H1 (cell line): ENCODE measurements at regions not wholly inside any gene's neighbourhood (a gene's known extent, or its start where the extent isn't known, plus 50 kb on each side); places are given as distances from the start of the nearest gene placed in this dataset.

Experiments used
- CTCF ChIA-PET: fragments of 300-600 bp; sonication (Branson Sonifier 250); formaldehyde crosslinking; loops from one replicate; lab custom pipeline; 2021; ENCODE audit not compliant: partially characterized antibody; lab: Charles Lee
- POLR2A ChIA-PET: fragments of 300-600 bp; sonication (Branson Sonifier 250); formaldehyde crosslinking; loops from one replicate; lab custom pipeline; 2021; ENCODE audit warnings: inconsistent platforms; ENCODE audit not compliant: partially characterized antibody; lab: Charles Lee
- DNase-seq, 2 experiments: peaks; one replicate each; pipeline versions ENCODE4 v3.0.0 to v3.0.0-alpha.2; 2010 to 2022; ENCODE audit warnings: low spot score in 2 of 2, low read depth in 1 of 2, mixed read lengths in 1 of 2
- FAIRE-seq: peaks from 2 replicates; lab custom pipeline; 2011; peaks lifted over from hg19 to GRCh38; lab: Jason Lieb, UNC
- H2AFZ ChIP-seq: 2 replicates; pipeline ENCODE4 v1.8.1; 2012; ENCODE audit warnings: low read length, inconsistent platforms
- H2AK5ac ChIP-seq: 2 replicates; pipeline ENCODE4 v1.6.1; 2013; ENCODE audit warnings: low read depth, low read length
- H2BK120ac ChIP-seq: replicated peaks from 2 replicates; pipeline ENCODE3; 2013; ENCODE audit warnings: low read depth, low read length, inconsistent platforms
- H2BK12ac ChIP-seq: 2 replicates; pipeline ENCODE4 v1.6.1; 2013; ENCODE audit warnings: low read depth, low read length
- H2BK15ac ChIP-seq: 2 replicates; pipeline ENCODE4 v1.6.1; 2013; ENCODE audit warnings: low read length
- H2BK20ac ChIP-seq: 2 replicates; pipeline ENCODE4 v1.6.1; 2013; ENCODE audit warnings: low read length
- H2BK5ac ChIP-seq: 2 replicates; pipeline ENCODE4 v1.6.1; 2013; ENCODE audit warnings: low read depth, low read length
- H3K14ac ChIP-seq: 2 replicates; pipeline ENCODE4 v1.6.1; 2013; ENCODE audit warnings: inconsistent platforms; ENCODE audit not compliant: insufficient read length
- H3K18ac ChIP-seq: 2 replicates; pipeline ENCODE4 v1.6.1; 2013; ENCODE audit warnings: low read length; ENCODE audit errors: extremely low read depth
- H3K23ac ChIP-seq: 2 replicates; pipeline ENCODE4 v1.6.1; 2013; ENCODE audit warnings: inconsistent platforms; ENCODE audit not compliant: insufficient read length
- H3K23me2 ChIP-seq: 2 replicates; pipeline ENCODE4 v1.6.1; 2013; ENCODE audit warnings: low read depth, low read length
- H3K27ac ChIP-seq: 2 replicates; pipeline ENCODE4 v1.6.1; 2011; ENCODE audit warnings: low read depth, low read length, inconsistent platforms
- H3K27me3 ChIP-seq, 4 experiments: replicated peaks in 1 of 4; 1 replicate in 1 of 4; 2 replicates in 3 of 4; pipeline versions ENCODE4 v1.6.1 to v1.8.1; 2011 to 2013; ENCODE audit warnings: low read length in 3 of 4, mild to moderate bottlenecking in 3 of 4, inconsistent platforms in 2 of 4, mixed read lengths in 2 of 4, moderate library complexity in 1 of 4; ENCODE audit not compliant: control insufficient read depth in 3 of 4, insufficient read depth in 3 of 4; ENCODE audit errors: extremely low read depth in 1 of 4
- H3K36me3 ChIP-seq, 4 experiments: 2 replicates each; pipeline versions ENCODE4 v1.6.1 to v1.8.1; 2011 to 2013; ENCODE audit warnings: mild to moderate bottlenecking in 4 of 4, low read length in 3 of 4, moderate library complexity in 2 of 4, control low read depth in 1 of 4, inconsistent platforms in 1 of 4; ENCODE audit not compliant: insufficient read depth in 4 of 4, control insufficient read depth in 2 of 4
- H3K4ac ChIP-seq: replicated peaks from 2 replicates; pipeline ENCODE3; 2013; ENCODE audit warnings: low read length, low read depth, mixed read lengths, inconsistent platforms; ENCODE audit not compliant: insufficient read length
- H3K4me1 ChIP-seq, 4 experiments: replicated peaks in 1 of 4; 1 replicate in 1 of 4; 2 replicates in 3 of 4; pipeline versions ENCODE4 v1.6.1 to v1.8.1; 2011 to 2013; ENCODE audit warnings: low read length in 3 of 4, inconsistent platforms in 2 of 4, mixed read lengths in 1 of 4; ENCODE audit not compliant: insufficient read depth in 4 of 4, control insufficient read depth in 3 of 4
- H3K4me2 ChIP-seq, 2 experiments: 2 replicates each; pipeline versions ENCODE4 v1.6.1 to v1.8.1; 2011 to 2013; ENCODE audit warnings: low read depth in 2 of 2, low read length in 2 of 2, control low read depth in 1 of 2, inconsistent platforms in 1 of 2, mild to moderate bottlenecking in 1 of 2; ENCODE audit not compliant: insufficient read depth in 1 of 2
- H3K4me3 ChIP-seq, 4 experiments: fragments of 200-600, 300-600 bp in 1 of 4; sonication (generic), shearing (Covaris generic), sonication (Bioruptor Twin) in 1 of 4; 2 replicates each; pipeline versions ENCODE4 v1.5.1 to v1.8.1; 2011 to 2016; ENCODE audit warnings: low read length in 4 of 4, low read depth in 3 of 4, control low read depth in 2 of 4, inconsistent platforms in 2 of 4, mild to moderate bottlenecking in 2 of 4, mixed read lengths in 1 of 4, moderate library complexity in 1 of 4; ENCODE audit not compliant: insufficient read depth in 2 of 4; ENCODE audit errors: extremely low read depth in 1 of 4
- H3K56ac ChIP-seq: replicated peaks from 2 replicates; pipeline ENCODE3; 2013; ENCODE audit warnings: low read depth, mild to moderate bottlenecking, mixed read lengths, low read length, inconsistent platforms; ENCODE audit not compliant: insufficient read length
- H3K79me1 ChIP-seq: 2 replicates; pipeline ENCODE4 v1.6.1; 2013; ENCODE audit warnings: low read depth, low read length, control low read depth
- H3K79me2 ChIP-seq, 2 experiments: 2 replicates each; pipeline versions ENCODE4 v1.6.1 to v1.8.1; 2012 to 2013; ENCODE audit warnings: low read length in 2 of 2, mild to moderate bottlenecking in 2 of 2, inconsistent platforms in 1 of 2; ENCODE audit not compliant: insufficient read depth in 2 of 2, control insufficient read depth in 1 of 2
- H3K9ac ChIP-seq, 4 experiments: replicated peaks in 1 of 4; 1 replicate in 1 of 4; 2 replicates in 3 of 4; pipeline versions ENCODE4 v1.6.1 to v1.8.1; 2011 to 2013; ENCODE audit warnings: low read depth in 3 of 4, low read length in 3 of 4, control low read depth in 2 of 4, mild to moderate bottlenecking in 2 of 4, moderate library complexity in 2 of 4, inconsistent platforms in 1 of 4; ENCODE audit errors: extremely low read depth in 1 of 4
- H3K9me3 ChIP-seq, 2 experiments: 2 replicates each; pipeline versions ENCODE4 v1.6.1 to v1.8.1; 2012 to 2013; ENCODE audit warnings: mild to moderate bottlenecking in 2 of 2, moderate library complexity in 2 of 2, control low read depth in 1 of 2, inconsistent platforms in 1 of 2, low read depth in 1 of 2, low read length in 1 of 2, mixed read lengths in 1 of 2; ENCODE audit not compliant: insufficient read depth in 2 of 2
- H4K20me1 ChIP-seq, 2 experiments: replicated peaks in 1 of 2; 2 replicates each; pipeline versions ENCODE3 to v1.8.1; 2011 to 2013; ENCODE audit warnings: inconsistent platforms in 2 of 2, low read length in 2 of 2, mild to moderate bottlenecking in 1 of 2; ENCODE audit not compliant: insufficient read depth in 2 of 2, control insufficient read depth in 1 of 2
- H4K5ac ChIP-seq: 2 replicates; pipeline ENCODE4 v1.6.1; 2013; ENCODE audit warnings: low read length, low read depth, mixed read lengths, inconsistent platforms; ENCODE audit not compliant: insufficient read length
- H4K8ac ChIP-seq: 2 replicates; pipeline ENCODE4 v1.8.0; 2013; ENCODE audit warnings: mild to moderate bottlenecking, moderate library complexity, low read length, inconsistent platforms; ENCODE audit not compliant: insufficient read depth; ENCODE audit errors: extremely low read depth
- H4K91ac ChIP-seq: replicated peaks from 2 replicates; pipeline ENCODE3; 2013; ENCODE audit warnings: low read length, mixed read lengths, inconsistent platforms; ENCODE audit not compliant: insufficient read length
- KDM4A ChIP-seq: IDR thresholded peaks from one replicate; pipeline ENCODE4 v1.7.1; 2012; ENCODE audit warnings: low read depth, mild to moderate bottlenecking, moderate library complexity, low read length, inconsistent platforms; ENCODE audit not compliant: severe bottlenecking
- MAFK ChIP-seq: IDR thresholded peaks from 2 replicates; pipeline ENCODE4 v1.6.1; 2012; ENCODE audit warnings: low read depth, mild to moderate bottlenecking, improper control_type of control experiment, low read length
- SP1 ChIP-seq: IDR thresholded peaks from 2 replicates; pipeline ENCODE4 v1.6.1; 2011; ENCODE audit warnings: low read depth, low read length
- TAF1 ChIP-seq: IDR thresholded peaks from 2 replicates; pipeline ENCODE4 v1.6.1; 2011; ENCODE audit warnings: mild to moderate bottlenecking, low read depth, low read length
- TAF7 ChIP-seq: optimal IDR thresholded peaks from 2 replicates; pipeline ENCODE3; 2011; ENCODE audit warnings: low read depth, mild to moderate bottlenecking, inconsistent platforms, low read length, moderate library complexity, borderline replicate concordance
- ZNF274 ChIP-seq: IDR thresholded peaks from 2 replicates; pipeline ENCODE4 v1.7.0; 2012; ENCODE audit warnings: low read length, borderline replicate concordance; ENCODE audit errors: extremely low read depth
- WGBS, 2 experiments: shearing (Covaris generic) in 1 of 2; methylation state at CpG; one replicate each; pipeline versions ENCODE4 v1.1.6 to v1.1.7; 2013 to 2015; ENCODE audit warnings: low lambda C conversion rate in 2 of 2, mixed read lengths in 2 of 2, inconsistent platforms in 1 of 2, low coverage in 1 of 2, missing lambda C conversion rate in 1 of 2; ENCODE audit not compliant: insufficient replicate concordance in 2 of 2, insufficient coverage in 1 of 2, insufficient read length in 1 of 2; ENCODE audit errors: extremely low coverage in 1 of 2, missing lambda C conversion rate in 1 of 2; 5-methylcytosine and 5-hydroxymethylcytosine counted together

- H4K8ac ChIP-seq, result no peak overlapping the region
- H2AFZ ChIP-seq, result no peak overlapping the region
- no peak overlapping the region for H3K9ac ChIP-seq
- H3K4ac ChIP-seq, result no peak overlapping the region
- no peak overlapping the region for H3K56ac ChIP-seq
- H3K27ac ChIP-seq, result no peak overlapping the region
- H3K9me3 ChIP-seq, result no peaks in the 10 kb centered on the region
- H2BK5ac ChIP-seq, result no peak overlapping the region
- H3K79me2 ChIP-seq, result no peaks in the 10 kb centered on the region
- no peak overlapping the region for H3K4me3 ChIP-seq
- no peak overlapping the region for H2BK20ac ChIP-seq
- WGBS, 2 experiments, result 88% methylated on average over 2 of the region's 2 CpGs; no CpG with 5 or more reads in 1 of the 2 experiments
- H2AK5ac ChIP-seq, result no peak overlapping the region
- H4K91ac ChIP-seq, result no peak overlapping the region
- no peaks in the 10 kb centered on the region for H3K27me3 ChIP-seq
- TF ChIP-seq TAF1 (no peak), KDM4A (no peak), ZNF274 (no peak), TAF7 (no peak), MAFK (no peak), SP1 (no peak)
- H3K18ac ChIP-seq, result no peak overlapping the region
- H3K14ac ChIP-seq, result no peak overlapping the region
- H3K23ac ChIP-seq, result no peak overlapping the region
- CTCF ChIA-PET, result no interaction called here
- no peak overlapping the region for H2BK120ac ChIP-seq
- no peaks in the 10 kb centered on the region for H3K36me3 ChIP-seq
- H3K4me2 ChIP-seq, result no peak overlapping the region
- no peaks in the 10 kb centered on the region for H3K23me2 ChIP-seq
- no peak for DNase-seq
- no peaks in the 10 kb centered on the region for H3K4me1 ChIP-seq
- POLR2A ChIA-PET, result no interaction called here
- H4K5ac ChIP-seq, result no peak overlapping the region
- no peak overlapping the region for H2BK15ac ChIP-seq
- H2BK12ac ChIP-seq, result no peak overlapping the region
- no peak for FAIRE-seq
- H4K20me1 ChIP-seq, result no peaks in the 10 kb centered on the region
- no peaks in the 10 kb centered on the region for H3K79me1 ChIP-seq
Measured at GRCh38 chr14:43244142-43244625, 1262.9 kb downstream of the FSCB start.
